ENCODE measurements at regions not wholly inside any gene's neighbourhood (a gene's known extent, or its start where the extent isn't known, plus 50 kb on each side); places are given as distances from the start of the nearest gene placed in this dataset.

DNA sequence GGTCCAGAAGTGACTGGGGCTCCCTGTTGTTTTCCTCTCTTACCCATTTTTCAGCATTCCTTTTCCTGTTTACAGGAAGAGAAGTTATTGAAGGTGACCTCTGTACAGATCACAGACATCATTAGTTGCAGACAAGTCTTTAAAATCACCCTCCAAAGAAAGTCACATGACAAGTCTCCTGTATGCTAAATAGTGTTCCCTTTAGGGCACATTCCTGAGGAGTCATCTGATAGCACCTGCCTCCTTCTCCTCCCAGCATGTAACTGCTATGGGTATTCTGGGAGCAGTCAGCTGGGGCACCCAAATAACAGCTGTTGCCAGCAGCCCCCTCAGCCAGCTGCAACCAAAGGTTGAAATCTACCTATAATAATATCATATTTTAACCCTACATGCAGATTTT lies 200.6 kb downstream of the PTGER3 start:
- Histone ChIP-seq H3K36me3 (ENCODE audit: insufficient read depth, low read length) (no peaks in the 10 kb centered on the region), H3K4me3 (ENCODE audit: low read length in 2 of 2) (no peak overlapping the region), H3K9me3 (ENCODE audit: control insufficient read depth in 1 of 2, low read length in 2 of 2) (no peaks in the 10 kb centered on the region), H3K27ac (ENCODE audit: low read depth, low read length) (no peak overlapping the region), H3K27me3 (ENCODE audit: insufficient read depth, low read length) (no peaks in the 10 kb centered on the region), H3K4me1 (ENCODE audit: insufficient read depth, low read length) (no peaks in the 10 kb centered on the region)
- no peak overlapping the region for H3K4me3 Mint-ChIP-seq
- peaks cover 0 to 12% (median 5%) of the 10 kb centered on the region in 8 donors for H3K9me3 Mint-ChIP-seq
- CTCF ChIA-PET (ENCODE audit: partially characterized antibody): no interaction called here
- no peak overlapping the region for H3K27ac Mint-ChIP-seq
- DNase-seq: no peak
- H3K4me1 Mint-ChIP-seq: no peaks in the 10 kb centered on the region
- no peaks in the 10 kb centered on the region for H3K27me3 Mint-ChIP-seq
- intact Hi-C loops (cut with micrococcal nuclease): no loop called here
- no peaks in the 10 kb centered on the region for H3K36me3 Mint-ChIP-seq
- POLR2A ChIA-PET (ENCODE audit: partially characterized antibody): no interaction called here

DNA sequence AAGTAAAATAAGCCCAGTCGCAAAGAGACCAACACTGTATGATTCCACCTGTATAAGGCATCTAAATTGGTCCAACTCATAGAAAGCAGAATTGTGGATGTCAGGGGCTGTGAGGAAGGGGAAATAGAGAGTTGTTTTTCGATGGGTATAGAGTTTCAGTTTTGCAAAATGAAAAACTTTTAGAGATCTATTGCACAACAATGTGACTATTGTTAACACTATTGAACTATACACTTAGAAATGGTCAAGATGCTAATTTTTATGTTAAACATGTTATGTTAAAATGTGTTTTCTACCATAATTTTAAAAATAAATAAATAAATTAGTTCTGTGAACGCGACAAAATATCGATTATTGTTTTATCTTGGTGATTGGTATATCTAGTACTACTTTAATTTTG lies 192.4 kb downstream of the PTGER3 start:
- Histone ChIP-seq H3K36me3 (ENCODE audit: insufficient read depth, low read length) (no peaks in the 10 kb centered on the region), H3K4me3 (ENCODE audit: low read length in 2 of 2) (no peak overlapping the region), H3K27me3 (ENCODE audit: insufficient read depth, low read length) (no peaks in the 10 kb centered on the region), H3K27ac (ENCODE audit: low read depth, low read length) (no peak overlapping the region), H3K9me3 (ENCODE audit: control insufficient read depth in 1 of 2, low read length in 2 of 2) (no peaks in the 10 kb centered on the region), H3K4me1 (ENCODE audit: insufficient read depth, low read length) (no peaks in the 10 kb centered on the region)
- Mint-ChIP-seq H3K27ac (no peak overlapping the region), H3K4me3 (no peak overlapping the region), H3K9me3 (peaks cover 0 to 7% (median 0%) of the 10 kb centered on the region in 8 donors), H3K27me3 (peaks cover 0 to 1% of the 10 kb centered on the region in 2 donors), H3K4me1 (no peaks in the 10 kb centered on the region), H3K36me3 (no peaks in the 10 kb centered on the region)
- DNase-seq: no peak
- CTCF ChIA-PET (ENCODE audit: partially characterized antibody): no interaction called here
- POLR2A ChIA-PET (ENCODE audit: partially characterized antibody): no interaction called here
- intact Hi-C loops (cut with micrococcal nuclease): no loop called here

DNA sequence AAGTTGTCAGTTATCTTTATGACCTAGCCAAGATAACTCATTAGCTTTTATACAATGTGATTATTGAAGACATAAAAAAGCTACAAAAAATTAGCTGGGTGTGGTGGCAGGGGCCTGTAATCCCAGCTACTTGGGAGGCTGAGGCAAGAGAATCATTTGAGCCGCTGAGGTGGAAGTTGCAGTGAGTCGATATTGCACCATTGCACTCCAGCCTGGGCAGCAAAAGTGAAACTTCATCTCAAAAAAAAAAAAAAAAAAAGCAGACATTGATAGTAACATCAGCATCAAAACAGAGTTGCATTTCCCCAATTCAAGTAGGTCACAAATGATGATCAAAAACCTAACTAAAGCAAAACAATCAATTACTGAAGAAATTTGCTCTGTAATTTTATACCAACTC lies 191.4 kb downstream of the PTGER3 start:
- Histone ChIP-seq H3K9me3 (ENCODE audit: control insufficient read depth in 1 of 2, low read length in 2 of 2) (no peaks in the 10 kb centered on the region), H3K27ac (ENCODE audit: low read depth, low read length) (no peak overlapping the region), H3K4me1 (ENCODE audit: insufficient read depth, low read length) (no peaks in the 10 kb centered on the region), H3K4me3 (ENCODE audit: low read length in 2 of 2) (no peak overlapping the region), H3K36me3 (ENCODE audit: insufficient read depth, low read length) (no peaks in the 10 kb centered on the region), H3K27me3 (ENCODE audit: insufficient read depth, low read length) (no peaks in the 10 kb centered on the region)
- Mint-ChIP-seq H3K27ac (no peak overlapping the region), H3K4me3 (no peak overlapping the region), H3K36me3 (no peaks in the 10 kb centered on the region), H3K27me3 (peaks cover 0 to 1% of the 10 kb centered on the region in 2 donors), H3K9me3 (peaks cover 0 to 7% (median 0%) of the 10 kb centered on the region in 8 donors), H3K4me1 (no peaks in the 10 kb centered on the region)
- intact Hi-C loops (cut with micrococcal nuclease): no loop called here
- DNase-seq: no peak
- CTCF ChIA-PET (ENCODE audit: partially characterized antibody): no interaction called here
- POLR2A ChIA-PET (ENCODE audit: partially characterized antibody): no interaction called here

DNA sequence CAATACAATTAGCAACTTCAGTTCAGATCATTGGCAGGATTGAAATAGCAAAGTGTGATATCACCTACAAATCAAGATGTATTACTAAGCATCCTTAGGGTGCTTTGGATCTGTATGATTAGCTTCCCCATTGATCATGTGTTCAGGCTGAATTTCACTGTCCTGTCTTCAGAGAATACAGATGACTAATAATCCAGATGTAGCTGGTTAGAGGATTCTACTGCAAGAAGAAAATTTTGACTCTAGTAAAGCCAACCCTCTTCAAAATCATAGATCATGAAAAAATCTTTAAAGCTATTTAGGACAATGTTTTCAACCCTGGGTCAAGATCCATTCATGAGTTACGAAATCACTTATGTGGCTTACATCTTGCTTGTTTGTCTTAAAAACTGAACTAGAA lies 184.4 kb downstream of the PTGER3 start:
- POLR2A ChIA-PET (ENCODE audit: partially characterized antibody): no interaction called here
- H3K9me3 Mint-ChIP-seq: peaks cover 0 to 10% (median 2%) of the 10 kb centered on the region in 8 donors

DNA sequence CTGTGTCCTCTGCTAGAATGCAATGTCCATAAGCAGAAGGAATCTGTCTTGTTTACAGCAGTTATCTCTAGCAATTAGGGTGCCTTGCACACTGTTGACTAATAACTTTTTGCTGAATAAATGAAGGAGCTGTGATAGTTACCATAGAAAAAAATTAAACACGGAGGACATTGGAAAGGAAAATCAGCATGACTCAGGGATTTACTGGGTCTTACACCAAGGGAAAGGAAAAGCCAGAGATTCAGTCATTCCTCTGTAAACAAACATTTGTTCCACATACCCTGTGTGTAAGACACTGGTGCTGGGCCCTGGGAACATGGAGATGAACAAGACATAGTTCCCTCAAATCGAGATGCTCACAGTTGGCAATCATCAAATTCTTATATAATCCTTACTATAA lies 183.3 kb downstream of the PTGER3 start:
- Mint-ChIP-seq H3K9me3 (peaks cover 0 to 10% (median 2%) of the 10 kb centered on the region in 8 donors), H3K36me3 (no peaks in the 10 kb centered on the region), H3K27ac (no peak overlapping the region), H3K4me1 (peaks cover 0 to 2% (median 0%) of the 10 kb centered on the region in 4 donors), H3K4me3 (no peak overlapping the region), H3K27me3 (peaks cover 0 to 3% of the 10 kb centered on the region in 2 donors)
- no peak overlapping the region for H3K27ac ChIP-seq (ENCODE audit: low read depth, low read length)
- H3K27me3 ChIP-seq (ENCODE audit: insufficient read depth, low read length): no peaks in the 10 kb centered on the region
- no peaks in the 10 kb centered on the region for H3K9me3 ChIP-seq (ENCODE audit: control insufficient read depth in 1 of 2, low read length in 2 of 2)
- no peaks in the 10 kb centered on the region for H3K36me3 ChIP-seq (ENCODE audit: insufficient read depth, low read length)
- H3K4me3 ChIP-seq (ENCODE audit: low read length in 2 of 2): no peak overlapping the region
- ChIA-PET CTCF (ENCODE audit: partially characterized antibody) (no interaction called here), POLR2A (ENCODE audit: partially characterized antibody) (no interaction called here)
- no peaks in the 10 kb centered on the region for H3K4me1 ChIP-seq (ENCODE audit: insufficient read depth, low read length)
- intact Hi-C loops (cut with micrococcal nuclease): no loop called here
- DNase-seq: no peak

More for the DNA sequence above, 184.4 kb downstream of the PTGER3 start:
- CTCF ChIA-PET (ENCODE audit: partially characterized antibody): interaction anchor here (0.9 kb wide), 1 partner anchor 9 kb away, joined by 3 read pairs; no protein-coding TSS in a partner anchor
- H3K27ac Mint-ChIP-seq: no peak overlapping the region
- no peaks in the 10 kb centered on the region for H3K9me3 ChIP-seq (ENCODE audit: control insufficient read depth in 1 of 2, low read length in 2 of 2)
- H3K27ac ChIP-seq (ENCODE audit: low read depth, low read length): no peak overlapping the region
- H3K4me1 Mint-ChIP-seq: peaks cover 0 to 2% (median 0%) of the 10 kb centered on the region in 4 donors
- H3K27me3 Mint-ChIP-seq: peaks cover 0 to 3% of the 10 kb centered on the region in 2 donors
- no peak overlapping the region for H3K4me3 Mint-ChIP-seq
- intact Hi-C loops (cut with micrococcal nuclease): no loop called here
- no peaks in the 10 kb centered on the region for H3K36me3 ChIP-seq (ENCODE audit: insufficient read depth, low read length)
- H3K4me3 ChIP-seq (ENCODE audit: low read length in 2 of 2): no peak overlapping the region
- H3K36me3 Mint-ChIP-seq: no peaks in the 10 kb centered on the region
- H3K4me1 ChIP-seq (ENCODE audit: insufficient read depth, low read length): no peaks in the 10 kb centered on the region
- no peaks in the 10 kb centered on the region for H3K27me3 ChIP-seq (ENCODE audit: insufficient read depth, low read length)
- DNase-seq: no peak

DNA sequence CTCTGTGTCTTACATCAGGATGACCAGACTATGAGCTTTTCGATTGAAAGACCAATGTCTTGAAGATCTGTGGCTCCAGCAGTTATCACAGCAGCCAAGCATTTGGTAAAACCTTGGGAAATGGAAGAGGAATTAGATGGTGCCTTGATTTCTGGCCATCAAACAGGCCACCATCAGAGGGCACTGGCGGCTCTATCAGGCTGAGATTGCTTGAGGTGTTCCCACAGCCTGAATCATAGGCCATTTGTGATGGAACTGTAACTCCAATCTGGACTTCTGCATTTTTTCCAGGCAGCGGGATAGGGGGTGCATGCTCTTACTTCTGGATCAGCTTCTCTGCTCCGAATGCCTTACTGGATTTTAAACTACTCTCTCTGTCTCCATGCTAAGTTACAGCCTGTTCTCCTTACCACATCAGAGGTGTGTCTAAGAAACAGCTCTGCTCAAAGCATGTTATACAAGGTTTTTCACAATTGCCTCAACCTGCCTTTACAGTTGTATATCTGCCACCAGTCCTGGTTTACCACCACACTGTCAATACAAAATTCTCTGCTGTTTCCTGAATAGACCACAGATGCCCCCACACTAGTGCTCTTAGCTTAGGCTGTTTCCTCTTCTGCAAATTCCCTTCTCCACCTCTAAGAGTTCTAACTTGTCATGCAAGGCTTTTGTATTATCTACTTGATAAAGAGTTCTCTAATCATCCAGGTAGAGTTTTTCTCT lies 180.9 kb downstream of the PTGER3 start:
- no peak overlapping the region for H3K27ac ChIP-seq (ENCODE audit: low read depth, low read length)
- no peaks in the 10 kb centered on the region for H3K4me1 ChIP-seq (ENCODE audit: insufficient read depth, low read length)
- no peak overlapping the region for H3K27ac Mint-ChIP-seq
- CTCF ChIA-PET (ENCODE audit: partially characterized antibody): no interaction called here
- POLR2A ChIA-PET (ENCODE audit: partially characterized antibody): no interaction called here
- intact Hi-C loops (cut with micrococcal nuclease): no loop called here
- no peaks in the 10 kb centered on the region for H3K27me3 ChIP-seq (ENCODE audit: insufficient read depth, low read length)
- no peaks in the 10 kb centered on the region for H3K36me3 ChIP-seq (ENCODE audit: insufficient read depth, low read length)
- no peaks in the 10 kb centered on the region for H3K9me3 ChIP-seq (ENCODE audit: control insufficient read depth in 1 of 2, low read length in 2 of 2)
- no peaks in the 10 kb centered on the region for H3K36me3 Mint-ChIP-seq
- H3K4me3 ChIP-seq (ENCODE audit: low read length in 2 of 2): no peak overlapping the region
- peaks cover 0 to 6% (median 3%) of the 10 kb centered on the region in 8 donors for H3K9me3 Mint-ChIP-seq
- DNase-seq: no peak
- H3K4me1 Mint-ChIP-seq: peaks cover 0 to 2% (median 0%) of the 10 kb centered on the region in 4 donors
- peaks cover 0 to 1% of the 10 kb centered on the region in 2 donors for H3K27me3 Mint-ChIP-seq
- H3K4me3 Mint-ChIP-seq: peak overlapping the region in 1 of 8 donors; percentile 0

DNA sequence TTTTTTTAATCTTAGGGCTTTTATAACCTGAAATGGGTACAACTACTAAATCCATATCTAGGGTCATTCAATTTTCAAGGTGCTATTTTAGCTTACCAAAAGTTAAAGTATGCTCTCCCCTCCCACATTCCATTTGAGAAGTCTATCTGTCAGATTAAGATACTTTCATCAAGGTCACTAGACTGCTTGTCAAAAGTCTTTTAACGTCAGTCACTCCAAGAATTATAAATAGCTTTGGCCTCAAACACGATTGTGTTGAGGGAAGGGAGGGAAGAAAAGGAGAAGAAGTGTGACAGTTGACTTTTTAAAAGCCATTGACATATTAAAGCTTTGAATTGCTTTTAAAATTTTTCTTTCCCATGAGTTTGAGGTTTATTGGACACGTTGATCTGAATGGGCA lies 175.8 kb downstream of the PTGER3 start:
- Mint-ChIP-seq H3K27me3 (no peaks in the 10 kb centered on the region), H3K4me1 (no peaks in the 10 kb centered on the region), H3K27ac (no peak overlapping the region), H3K36me3 (no peaks in the 10 kb centered on the region), H3K9me3 (peaks cover 0 to 5% (median 3%) of the 10 kb centered on the region in 8 donors), H3K4me3 (no peak overlapping the region)
- Histone ChIP-seq H3K9me3 (ENCODE audit: control insufficient read depth in 1 of 2, low read length in 2 of 2) (no peaks in the 10 kb centered on the region), H3K4me3 (ENCODE audit: low read length in 2 of 2) (no peak overlapping the region), H3K27ac (ENCODE audit: low read depth, low read length) (no peak overlapping the region), H3K4me1 (ENCODE audit: insufficient read depth, low read length) (no peaks in the 10 kb centered on the region), H3K36me3 (ENCODE audit: insufficient read depth, low read length) (no peaks in the 10 kb centered on the region), H3K27me3 (ENCODE audit: insufficient read depth, low read length) (no peaks in the 10 kb centered on the region)
- CTCF ChIA-PET (ENCODE audit: partially characterized antibody): interaction anchor here (1.2 kb wide), 1 partner anchor 9 kb away, joined by 3 read pairs; no protein-coding TSS in a partner anchor
- intact Hi-C loops (cut with micrococcal nuclease): no loop called here
- DNase-seq: no peak
- POLR2A ChIA-PET (ENCODE audit: partially characterized antibody): no interaction called here

Measured in CD4-positive, alpha-beta memory T cell (primary cell).